Mesenchymal stem cell (in vitro differentiated cells and primary cell): ENCODE measurements at regions not wholly inside any gene's neighbourhood (a gene's known extent, or its start where the extent isn't known, plus 50 kb on each side); places are given as distances from the start of the nearest gene placed in this dataset.

ENCODE experiments used
- DNase-seq: peaks from one replicate; pipeline ENCODE4 v3.0.0-alpha.2; 2013
- H2AFZ ChIP-seq: one replicate; pipeline ENCODE4 v1.6.1; 2013; ENCODE audit warnings: low read depth, mild to moderate bottlenecking, control low read depth, inconsistent platforms, low read length, moderate library complexity
- H2AK5ac ChIP-seq: 2 replicates; pipeline ENCODE4 v1.6.1; 2013; ENCODE audit warnings: low read length, moderate library complexity, mild to moderate bottlenecking, inconsistent platforms; ENCODE audit not compliant: severe bottlenecking
- H2BK120ac ChIP-seq: one replicate; pipeline ENCODE4 v1.6.1; 2013; ENCODE audit warnings: low read depth, mild to moderate bottlenecking, inconsistent platforms, low read length, moderate library complexity
- H2BK12ac ChIP-seq, 2 experiments: one replicate each; pipeline ENCODE4 v1.6.1; 2013; ENCODE audit warnings: inconsistent platforms in 2 of 2, low read length in 2 of 2, mild to moderate bottlenecking in 2 of 2, moderate library complexity in 2 of 2, control low read depth in 1 of 2
- H2BK15ac ChIP-seq: one replicate; pipeline ENCODE4 v1.6.1; 2013; ENCODE audit warnings: mild to moderate bottlenecking, low read depth, inconsistent platforms; ENCODE audit not compliant: poor library complexity, severe bottlenecking
- H2BK5ac ChIP-seq: 2 replicates; pipeline ENCODE4 v1.6.1; 2013; ENCODE audit warnings: low read depth, mild to moderate bottlenecking, low read length, control low read depth, inconsistent platforms; ENCODE audit not compliant: poor library complexity, severe bottlenecking
- H3K14ac ChIP-seq, 2 experiments: one replicate each; pipeline ENCODE4 v1.6.1; 2013; ENCODE audit warnings: inconsistent platforms in 2 of 2, low read length in 2 of 2, control low read depth in 1 of 2, mild to moderate bottlenecking in 1 of 2, moderate library complexity in 1 of 2
- H3K18ac ChIP-seq, 2 experiments: one replicate each; pipeline ENCODE4 v1.6.1; 2013; ENCODE audit warnings: inconsistent platforms in 2 of 2, low read length in 2 of 2, control low read depth in 1 of 2, low read depth in 1 of 2, mild to moderate bottlenecking in 1 of 2
- H3K23ac ChIP-seq, 2 experiments: one replicate each; pipeline ENCODE4 v1.6.1; 2013; ENCODE audit warnings: inconsistent platforms in 2 of 2, low read length in 2 of 2, mild to moderate bottlenecking in 2 of 2, moderate library complexity in 2 of 2, control low read depth in 1 of 2
- H3K27ac ChIP-seq: 2 replicates; pipeline ENCODE4 v1.5.1; 2013; ENCODE audit warnings: mild to moderate bottlenecking, moderate library complexity, low read length, control low read depth, inconsistent platforms; ENCODE audit not compliant: poor library complexity, severe bottlenecking
- H3K27me3 ChIP-seq, 2 experiments: 2 replicates each; pipeline versions ENCODE4 v1.6.1 to v1.7.0; 2013; ENCODE audit warnings: low read length in 2 of 2, mild to moderate bottlenecking in 2 of 2, moderate library complexity in 2 of 2, control low read depth in 1 of 2, inconsistent platforms in 1 of 2; ENCODE audit not compliant: control insufficient read depth in 1 of 2, insufficient read depth in 1 of 2
- H3K36me3 ChIP-seq, 2 experiments: 2 replicates each; pipeline versions ENCODE4 v1.6.1 to v1.7.0; 2013; ENCODE audit warnings: low read length in 2 of 2, control low read depth in 1 of 2, inconsistent platforms in 1 of 2, low read depth in 1 of 2, mild to moderate bottlenecking in 1 of 2; ENCODE audit not compliant: insufficient read depth in 2 of 2, control insufficient read depth in 1 of 2
- H3K4ac ChIP-seq, 2 experiments: one replicate each; pipeline ENCODE4 v1.6.1; 2013; ENCODE audit warnings: inconsistent platforms in 2 of 2, low read length in 2 of 2, mild to moderate bottlenecking in 2 of 2, moderate library complexity in 2 of 2, control low read depth in 1 of 2, low read depth in 1 of 2
- H3K4me1 ChIP-seq: 2 replicates; pipeline ENCODE4 v1.6.1; 2013; ENCODE audit warnings: low read depth, low read length, control low read depth; ENCODE audit not compliant: control insufficient read depth, insufficient read depth
- H3K4me2 ChIP-seq: 2 replicates; pipeline ENCODE4 v1.6.1; 2013; ENCODE audit warnings: low read length, mild to moderate bottlenecking, inconsistent platforms; ENCODE audit not compliant: poor library complexity, severe bottlenecking
- H3K4me3 ChIP-seq, 2 experiments: 2 replicates each; pipeline versions ENCODE4 v1.5.1 to v1.7.0; 2013; ENCODE audit warnings: low read length in 2 of 2, mild to moderate bottlenecking in 2 of 2, control low read depth in 1 of 2, low read depth in 1 of 2; ENCODE audit not compliant: insufficient read depth in 1 of 2
- H3K79me1 ChIP-seq: replicated peaks from 2 replicates; pipeline ENCODE4 v1.6.1; 2013; ENCODE audit warnings: mild to moderate bottlenecking, control low read depth, low read length, inconsistent platforms; ENCODE audit not compliant: poor library complexity, severe bottlenecking
- H3K9ac ChIP-seq: 2 replicates; pipeline ENCODE4 v1.7.0; 2013; ENCODE audit warnings: mild to moderate bottlenecking, low read length, moderate library complexity
- H3K9me3 ChIP-seq: 2 replicates; pipeline ENCODE4 v1.7.0; 2013; ENCODE audit warnings: mild to moderate bottlenecking, low read length; ENCODE audit not compliant: control insufficient read depth
- H4K8ac ChIP-seq: one replicate; pipeline ENCODE4 v1.6.1; 2013; ENCODE audit warnings: inconsistent platforms, mild to moderate bottlenecking, low read length, moderate library complexity
- H4K91ac ChIP-seq: one replicate; pipeline ENCODE4 v1.6.1; 2013; ENCODE audit warnings: mild to moderate bottlenecking, low read length, inconsistent platforms
- WGBS: methylation state at CpG from one replicate; pipeline ENCODE4 v1.1.7; 2013; ENCODE audit warnings: mixed read lengths; 5-methylcytosine and 5-hydroxymethylcytosine counted together

- peaks cover 2% of the 10 kb centered on the region for H3K4me1 ChIP-seq
- no peak overlapping the region for H3K4me3 ChIP-seq
- no peaks in the 10 kb centered on the region for H3K79me1 ChIP-seq
- no peaks in the 10 kb centered on the region for H3K27me3 ChIP-seq
- H2BK5ac ChIP-seq: no peak overlapping the region
- no peak overlapping the region for H2AK5ac ChIP-seq
- H4K91ac ChIP-seq: no peak overlapping the region
- H3K4me2 ChIP-seq: no peak overlapping the region
- H4K8ac ChIP-seq: no peak overlapping the region
- no peak overlapping the region for H3K9ac ChIP-seq
- no peak overlapping the region for H3K14ac ChIP-seq
- no peak overlapping the region for H3K18ac ChIP-seq
- H3K9me3 ChIP-seq: no peaks in the 10 kb centered on the region
- no peak overlapping the region for H2BK15ac ChIP-seq
- H2BK12ac ChIP-seq: no peak overlapping the region
- WGBS: 100% methylated on average over 1 of the region's 1 CpG
- H3K23ac ChIP-seq: no peak overlapping the region
- no peaks in the 10 kb centered on the region for H3K36me3 ChIP-seq
- no peak overlapping the region for H3K4ac ChIP-seq
- no peak overlapping the region for H2AFZ ChIP-seq
- H3K27ac ChIP-seq: no peak overlapping the region
- no peak overlapping the region for H2BK120ac ChIP-seq
- DNase-seq: peak; percentile 17
Measured at GRCh38 chr18:30925795-30926194, 116.7 kb downstream of the DSC3 start.

GRCh38 chr18:30920757-30921156 lies 121.8 kb downstream of the DSC3 start:
- no peak overlapping the region for H2BK120ac ChIP-seq
- no peak overlapping the region for H2BK15ac ChIP-seq
- no peak overlapping the region for H3K9ac ChIP-seq
- no peak overlapping the region for H2BK12ac ChIP-seq
- H3K4me3 ChIP-seq: no peak overlapping the region
- H3K18ac ChIP-seq: no peak overlapping the region
- 84% methylated on average over 3 of the region's 5 CpGs for WGBS
- no peak overlapping the region for H2BK5ac ChIP-seq
- H3K14ac ChIP-seq: no peak overlapping the region
- no peak overlapping the region for H4K8ac ChIP-seq
- H3K4me1 ChIP-seq: no peaks in the 10 kb centered on the region
- no peaks in the 10 kb centered on the region for H3K36me3 ChIP-seq
- H3K79me1 ChIP-seq: no peaks in the 10 kb centered on the region
- H2AFZ ChIP-seq: no peak overlapping the region
- no peak overlapping the region for H3K23ac ChIP-seq
- H3K27me3 ChIP-seq: no peaks in the 10 kb centered on the region
- no peak overlapping the region for H4K91ac ChIP-seq
- no peak overlapping the region for H2AK5ac ChIP-seq
- H3K4ac ChIP-seq: no peak overlapping the region
- H3K27ac ChIP-seq: no peak overlapping the region
- H3K9me3 ChIP-seq: no peaks in the 10 kb centered on the region
- H3K4me2 ChIP-seq: no peak overlapping the region
- DNase-seq: no peak

- Histone ChIP-seq H2BK120ac (no peak overlapping the region), H4K91ac (no peak overlapping the region), H3K9me3 (no peaks in the 10 kb centered on the region), H3K4ac (no peak overlapping the region), H2BK12ac (no peak overlapping the region), H3K4me1 (no peaks in the 10 kb centered on the region), H2AFZ (no peak overlapping the region), H3K27me3 (no peaks in the 10 kb centered on the region), H3K79me1 (no peaks in the 10 kb centered on the region), H3K36me3 (no peaks in the 10 kb centered on the region), H3K4me3 (no peak overlapping the region), H3K23ac (no peak overlapping the region), H3K4me2 (no peak overlapping the region), H4K8ac (no peak overlapping the region), H2BK5ac (no peak overlapping the region), H3K9ac (no peak overlapping the region), H3K14ac (no peak overlapping the region), H2AK5ac (no peak overlapping the region), H3K27ac (no peak overlapping the region), H2BK15ac (no peak overlapping the region), H3K18ac (no peak overlapping the region)
- 96% methylated on average over 3 of the region's 3 CpGs for WGBS
- no peak for DNase-seq
Measured at GRCh38 chr18:30920351-30920750, 122.2 kb downstream of the DSC3 start.

GRCh38 chr18:30917651-30918050 lies 124.9 kb downstream of the DSC3 start:
- H3K4ac ChIP-seq: no peak overlapping the region
- DNase-seq: no peak
- no peak overlapping the region for H2AFZ ChIP-seq
- 93% methylated on average over 2 of the region's 4 CpGs for WGBS
- H3K9ac ChIP-seq: no peak overlapping the region
- no peaks in the 10 kb centered on the region for H3K4me1 ChIP-seq
- H2BK5ac ChIP-seq: no peak overlapping the region
- no peak overlapping the region for H3K4me3 ChIP-seq
- no peak overlapping the region for H3K18ac ChIP-seq
- no peak overlapping the region for H2BK120ac ChIP-seq
- H3K4me2 ChIP-seq: no peak overlapping the region
- no peak overlapping the region for H4K8ac ChIP-seq
- no peak overlapping the region for H3K14ac ChIP-seq
- no peaks in the 10 kb centered on the region for H3K27me3 ChIP-seq
- H4K91ac ChIP-seq: no peak overlapping the region
- H3K9me3 ChIP-seq: no peaks in the 10 kb centered on the region
- no peaks in the 10 kb centered on the region for H3K79me1 ChIP-seq
- no peak overlapping the region for H2BK12ac ChIP-seq
- H3K36me3 ChIP-seq: no peaks in the 10 kb centered on the region
- H3K23ac ChIP-seq: no peak overlapping the region
- H2BK15ac ChIP-seq: no peak overlapping the region
- H3K27ac ChIP-seq: no peak overlapping the region
- no peak overlapping the region for H2AK5ac ChIP-seq
